HG02852 (cell line): ENCODE measurements at regions not wholly inside any gene's neighbourhood (a gene's known extent, or its start where the extent isn't known, plus 50 kb on each side); places are given as distances from the start of the nearest gene placed in this dataset.

Source experiments
- ATAC-seq: cut with Tn5 transposase; IDR thresholded peaks from one replicate; pipeline ENCODE4 v1.9.1; 2021; ENCODE audit warnings: mild to moderate bottlenecking, moderate library complexity; ENCODE audit not compliant: unreplicated experiment

- ATAC-seq: no peak
Measured at GRCh38 chr2:144834363-144834762, 314.4 kb upstream of the ZEB2 start.

DNA sequence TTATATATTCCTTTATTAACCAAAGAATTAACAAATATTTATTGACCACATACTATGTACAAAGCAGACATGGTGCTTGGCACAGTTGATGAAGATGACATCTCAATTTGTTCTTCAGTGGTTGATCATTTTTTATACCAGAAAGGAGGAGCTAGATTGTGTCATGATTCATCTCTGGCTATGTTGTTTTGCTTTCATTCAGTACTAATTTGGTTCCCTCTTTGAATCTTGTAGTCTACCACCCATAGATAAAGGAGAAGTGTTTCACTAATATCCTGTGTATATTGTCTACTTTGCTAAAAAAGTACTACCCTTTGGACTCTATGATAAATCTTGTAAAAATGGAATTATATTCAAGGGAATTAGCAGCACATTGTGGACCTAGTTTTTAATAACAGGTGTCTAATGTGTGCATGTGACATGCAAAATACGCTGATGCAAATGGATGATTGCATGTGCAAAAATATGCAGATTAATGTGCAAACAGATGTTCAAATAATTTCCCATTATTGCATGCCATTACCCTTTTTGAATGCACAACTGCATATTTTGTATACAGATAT, 313.2 kb upstream of the ZEB2 start:
- no peak for ATAC-seq

DNA sequence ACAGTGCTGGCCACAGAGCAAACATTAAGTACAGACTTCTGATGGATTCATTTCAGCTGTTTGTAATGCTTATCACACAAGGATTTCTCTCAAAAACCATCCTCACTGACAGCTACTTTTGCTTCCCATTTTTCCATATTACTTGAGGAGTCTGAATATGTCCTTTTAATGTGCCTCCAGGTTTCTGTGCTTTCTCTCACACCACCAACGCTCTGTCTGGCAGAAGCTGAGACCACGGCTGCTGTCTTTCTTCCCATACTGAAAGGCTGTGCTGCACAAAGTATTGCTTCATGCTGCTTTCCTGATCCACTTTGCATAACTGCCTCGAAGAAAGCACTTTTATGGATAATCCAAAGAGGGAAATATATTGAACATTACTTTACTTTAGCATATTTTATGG, 312.1 kb upstream of the ZEB2 start:
- ATAC-seq: no peak

- no peak for ATAC-seq
Measured at GRCh38 chr2:144830543-144830942, 310.6 kb upstream of the ZEB2 start.

GRCh38 chr2:144827404-144827803, 307.5 kb upstream of the ZEB2 start:
- ATAC-seq: no peak

DNA sequence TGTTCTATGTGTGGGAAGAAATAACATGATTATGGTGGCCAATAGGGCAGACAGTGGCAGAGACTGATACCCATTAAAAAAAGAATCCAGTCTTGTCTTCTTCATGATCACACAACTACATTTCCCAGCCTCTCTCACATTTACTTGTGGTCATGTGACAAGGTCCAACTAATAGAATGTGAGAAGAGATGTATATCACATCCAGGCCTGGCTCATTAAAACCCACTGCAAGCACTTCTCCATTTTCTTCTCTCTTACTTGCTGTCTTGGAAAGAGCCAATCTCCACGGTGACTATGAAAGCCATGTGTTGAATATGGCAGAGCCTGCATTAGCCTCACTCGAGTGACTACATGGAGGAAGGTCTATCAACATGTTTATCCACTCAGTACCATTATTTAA, 306.2 kb upstream of the ZEB2 start:
- no peak for ATAC-seq

- no peak for ATAC-seq
Measured at GRCh38 chr2:144825331-144826020, 305.6 kb upstream of the ZEB2 start.

DNA sequence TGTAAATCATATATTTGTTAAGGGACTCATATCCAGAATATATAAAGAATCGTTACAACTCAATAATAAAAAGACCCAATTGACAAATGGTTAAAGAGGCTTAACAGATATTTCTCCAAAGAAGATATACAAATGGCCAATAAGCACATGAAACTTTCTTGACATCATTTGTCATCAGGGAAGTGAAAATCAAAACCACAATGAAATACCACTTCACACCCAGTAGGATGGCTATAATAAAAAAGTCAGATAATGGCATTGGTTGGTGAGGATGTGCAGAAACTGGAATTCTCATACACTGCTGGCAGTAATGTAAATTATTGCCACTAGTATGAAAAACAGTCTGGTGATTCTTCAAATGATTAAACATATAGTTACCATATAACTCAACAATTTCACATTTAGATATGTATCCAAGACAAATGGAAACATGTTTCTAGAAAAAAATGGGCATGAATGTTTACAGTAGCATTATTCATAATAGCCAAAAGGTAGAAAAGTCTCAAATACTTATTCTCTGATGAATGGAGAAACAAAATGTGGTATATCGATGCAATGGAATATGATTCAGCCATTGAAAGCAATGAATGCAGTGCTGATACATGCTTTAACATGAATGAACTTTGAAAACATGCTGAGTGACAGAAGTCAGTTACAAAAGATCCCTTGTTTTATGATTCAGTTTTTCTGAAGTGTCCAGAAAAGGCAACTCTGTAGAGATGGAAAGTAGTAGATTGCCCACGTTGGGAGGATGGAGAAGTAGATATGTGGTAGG, 304.6 kb upstream of the ZEB2 start:
- no peak for ATAC-seq

DNA sequence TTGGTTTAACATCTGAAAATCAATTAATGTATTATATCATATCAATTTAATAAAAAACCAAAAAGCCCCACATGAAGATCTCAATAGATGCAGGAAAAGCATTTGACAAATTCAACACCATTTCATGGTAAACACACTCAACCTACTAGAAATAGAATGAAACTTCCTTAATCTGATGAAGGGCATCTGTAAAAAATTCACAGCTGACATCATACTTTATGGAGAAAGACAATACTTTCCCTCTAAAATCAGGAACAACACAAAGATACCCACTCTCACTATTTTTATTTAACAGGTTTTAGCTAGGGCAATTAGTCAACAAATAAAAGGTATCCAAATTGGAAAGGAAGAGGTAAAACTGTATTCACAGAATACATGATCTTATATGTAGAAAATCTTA, 303.0 kb upstream of the ZEB2 start:
- ATAC-seq: no peak

GRCh38 chr2:144812288-144812687, 292.4 kb upstream of the ZEB2 start:
- ATAC-seq: no peak

GRCh38 chr2:144801766-144802165, 281.8 kb upstream of the ZEB2 start:
- no peak for ATAC-seq

DNA sequence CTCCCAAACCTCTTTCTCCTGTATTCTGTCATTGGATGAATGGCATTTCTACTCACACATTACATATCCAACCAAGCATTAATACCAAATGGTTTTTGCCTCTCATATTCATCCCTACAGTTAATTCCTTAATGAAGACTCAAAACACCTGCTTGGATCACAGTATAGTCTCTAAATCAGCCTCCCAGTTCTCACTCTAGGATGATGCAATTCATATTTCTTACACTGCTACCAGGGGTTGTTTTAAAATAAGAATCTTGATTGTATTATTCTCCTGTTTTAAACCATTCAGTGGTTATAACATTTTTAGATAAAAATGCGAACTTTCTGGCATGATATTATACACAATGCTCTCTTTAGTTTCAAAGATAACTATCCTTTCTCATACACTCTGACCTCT, 281.4 kb upstream of the ZEB2 start:
- ATAC-seq: no peak

DNA sequence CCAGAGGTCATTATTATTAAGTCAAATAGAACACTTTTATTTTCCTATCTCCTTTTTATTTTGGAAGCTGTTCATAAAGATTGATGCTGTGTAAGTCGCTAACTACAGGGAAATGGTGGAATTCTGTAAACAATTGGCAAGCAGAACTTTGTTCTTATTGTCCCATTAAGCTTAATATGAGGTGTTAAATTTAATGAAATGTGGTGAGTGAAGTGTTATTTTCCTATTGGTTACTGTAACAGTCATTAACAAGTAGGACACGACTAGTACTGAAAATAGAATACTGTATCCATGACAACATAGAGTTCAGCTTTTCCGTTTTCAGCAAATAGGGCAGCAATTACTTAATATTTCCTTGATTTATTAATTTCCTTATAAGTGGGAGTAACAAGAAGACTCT, 279.1 kb upstream of the ZEB2 start:
- no peak for ATAC-seq

GRCh38 chr2:144798034-144798433, 278.1 kb upstream of the ZEB2 start:
- no peak for ATAC-seq

GRCh38 chr2:144796936-144797335, 277.0 kb upstream of the ZEB2 start:
- ATAC-seq: no peak

GRCh38 chr2:144796164-144796563, 276.2 kb upstream of the ZEB2 start:
- no peak for ATAC-seq

- no peak for ATAC-seq
Measured at GRCh38 chr2:144785253-144785652, 265.3 kb upstream of the ZEB2 start.

GRCh38 chr2:144780983-144781382, 261.1 kb upstream of the ZEB2 start:
- ATAC-seq: no peak

GRCh38 chr2:144776766-144777165, 256.8 kb upstream of the ZEB2 start:
- ATAC-seq: no peak

GRCh38 chr2:144774809-144775208, 254.9 kb upstream of the ZEB2 start:
- no peak for ATAC-seq

DNA sequence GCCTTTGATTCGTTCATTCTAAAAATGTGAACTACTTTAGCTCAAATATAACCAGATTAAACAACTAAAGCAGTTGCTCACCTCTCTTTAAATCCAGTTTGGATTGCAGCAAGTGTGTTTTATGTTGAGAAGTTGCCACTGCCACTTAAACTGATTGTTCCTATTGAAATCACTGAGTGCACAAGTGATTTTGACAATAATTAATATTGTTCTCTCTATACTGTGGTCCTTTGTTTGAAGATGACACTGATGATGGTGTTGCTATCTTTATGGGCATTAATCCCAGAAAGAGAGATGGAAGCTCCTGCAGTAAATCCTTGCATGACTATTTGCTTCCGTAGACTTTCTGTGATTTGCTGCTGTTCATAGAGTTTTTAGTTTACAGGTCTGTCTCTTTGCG, 251.4 kb upstream of the ZEB2 start:
- no peak for ATAC-seq

DNA sequence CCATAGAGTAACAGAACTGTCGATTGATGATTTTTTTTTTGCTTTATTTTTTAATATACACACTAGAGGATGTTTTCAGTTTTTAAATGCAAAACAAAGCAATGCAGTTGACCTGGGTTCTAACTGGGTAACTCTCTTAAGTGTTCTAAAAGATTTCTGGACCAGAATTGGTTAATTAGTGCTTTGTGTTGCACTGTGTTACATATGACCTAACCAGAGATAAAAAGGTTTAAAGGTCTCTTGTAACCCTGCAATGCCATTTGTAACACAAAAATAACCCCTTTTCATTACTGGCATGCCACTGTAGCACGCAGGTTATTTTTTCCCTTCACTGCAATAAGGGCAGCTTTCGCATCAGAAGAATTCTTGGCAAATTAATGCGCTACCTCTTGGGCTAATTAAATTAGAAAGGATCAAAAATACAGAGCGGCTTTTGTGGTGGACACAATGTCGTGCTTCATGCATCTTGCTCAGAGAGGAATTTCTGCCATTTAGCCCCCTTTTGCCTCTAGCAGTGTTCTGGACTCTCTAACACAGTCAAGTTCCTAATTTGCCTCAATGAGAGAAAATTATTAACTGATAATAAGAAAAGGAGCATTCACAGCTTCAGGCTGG, 250.8 kb upstream of the ZEB2 start:
- no peak for ATAC-seq
